ENCODE measurements at regions not wholly inside any gene's neighbourhood (a gene's known extent, or its start where the extent isn't known, plus 50 kb on each side); places are given as distances from the start of the nearest gene placed in this dataset.

DNA sequence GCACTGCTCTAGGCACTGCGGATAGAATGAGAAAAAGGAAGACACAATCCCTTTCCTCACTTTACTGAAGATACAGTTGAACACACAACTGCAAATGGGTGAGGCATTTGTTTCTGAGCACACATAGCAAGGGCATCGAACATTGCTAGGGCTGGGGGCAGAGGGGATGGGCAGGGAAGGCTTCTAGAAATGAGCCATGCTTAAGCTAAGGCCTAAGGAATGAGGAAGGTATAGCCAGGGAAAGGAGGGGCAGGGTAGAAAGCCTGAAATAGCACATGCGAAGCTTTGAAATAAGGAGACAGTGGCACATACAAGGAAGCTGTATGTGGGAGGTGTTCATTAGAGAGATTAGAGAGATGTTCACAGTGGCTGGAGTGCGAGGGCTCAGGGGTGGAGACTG, 92.7 kb downstream of the KIF4B start:
- H3K9me3 ChIP-seq = no peaks in the 10 kb centered on the region
- no peak overlapping the region for H3K4me3 ChIP-seq
- H3K27ac ChIP-seq = no peak overlapping the region
- no peaks in the 10 kb centered on the region for H3K27me3 ChIP-seq
- no peak for TF ChIP-seq EP300 (IDR thresholded peaks at IDR 0.05)
- TF ChIP-seq POLR2A (IDR thresholded peaks at IDR 0.05) = no peak
- TF ChIP-seq POLR2AphosphoS5 (IDR thresholded peaks at IDR 0.05) = no peak
- ATAC-seq (ENCODE audit: low FRiP score in 2 of 2) = no peak
- no peak for DNase-seq
- H3K36me3 ChIP-seq = no peaks in the 10 kb centered on the region
- no peaks in the 10 kb centered on the region for H3K4me1 ChIP-seq
- 82 to 92% methylated on average over 4 of the region's 4 CpGs for WGBS, 2 donors

DNA sequence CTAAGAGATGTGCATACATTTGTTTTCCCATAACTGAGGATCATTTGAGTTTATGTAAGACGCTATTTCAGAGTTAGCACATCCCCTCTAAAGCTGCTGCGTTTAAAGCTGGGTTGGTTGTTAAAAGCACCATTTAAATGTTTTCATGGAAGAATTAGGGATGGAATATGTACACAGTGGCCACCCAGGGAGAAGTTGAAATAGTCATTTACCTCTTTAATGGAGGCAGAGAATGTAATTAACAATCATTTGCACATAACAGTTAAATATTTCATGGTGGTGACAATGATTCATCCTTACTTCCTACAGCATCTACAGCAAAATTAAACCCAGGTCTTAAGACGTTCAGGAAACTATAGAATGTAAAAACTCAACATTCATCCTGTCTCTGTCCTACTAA, 100.3 kb downstream of the KIF4B start:
- 67 to 84% methylated on average over 3 of the region's 3 CpGs for WGBS, 2 donors
- Histone ChIP-seq H3K9me3 (no peaks in the 10 kb centered on the region), H3K27me3 (peaks cover 0 to 2% (median 0%) of the 10 kb centered on the region in 4 donors), H3K36me3 (no peaks in the 10 kb centered on the region), H3K27ac (no peak overlapping the region), H3K4me3 (no peak overlapping the region), H3K4me1 (no peaks in the 10 kb centered on the region)
- no peak for TF ChIP-seq POLR2AphosphoS5 (IDR thresholded peaks at IDR 0.05)
- TF ChIP-seq, protein P1, sequence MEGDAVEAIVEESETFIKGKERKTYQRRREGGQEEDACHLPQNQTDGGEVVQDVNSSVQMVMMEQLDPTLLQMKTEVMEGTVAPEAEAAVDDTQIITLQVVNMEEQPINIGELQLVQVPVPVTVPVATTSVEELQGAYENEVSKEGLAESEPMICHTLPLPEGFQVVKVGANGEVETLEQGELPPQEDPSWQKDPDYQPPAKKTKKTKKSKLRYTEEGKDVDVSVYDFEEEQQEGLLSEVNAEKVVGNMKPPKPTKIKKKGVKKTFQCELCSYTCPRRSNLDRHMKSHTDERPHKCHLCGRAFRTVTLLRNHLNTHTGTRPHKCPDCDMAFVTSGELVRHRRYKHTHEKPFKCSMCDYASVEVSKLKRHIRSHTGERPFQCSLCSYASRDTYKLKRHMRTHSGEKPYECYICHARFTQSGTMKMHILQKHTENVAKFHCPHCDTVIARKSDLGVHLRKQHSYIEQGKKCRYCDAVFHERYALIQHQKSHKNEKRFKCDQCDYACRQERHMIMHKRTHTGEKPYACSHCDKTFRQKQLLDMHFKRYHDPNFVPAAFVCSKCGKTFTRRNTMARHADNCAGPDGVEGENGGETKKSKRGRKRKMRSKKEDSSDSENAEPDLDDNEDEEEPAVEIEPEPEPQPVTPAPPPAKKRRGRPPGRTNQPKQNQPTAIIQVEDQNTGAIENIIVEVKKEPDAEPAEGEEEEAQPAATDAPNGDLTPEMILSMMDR (IDR thresholded peaks at IDR 0.05) = no peak
- no peak for TF ChIP-seq POLR2A (IDR thresholded peaks at IDR 0.05)
- TF ChIP-seq EP300 (IDR thresholded peaks at IDR 0.05) = no peak
- no peak for DNase-seq
- ATAC-seq (ENCODE audit: low FRiP score in 2 of 2) = no peak

DNA sequence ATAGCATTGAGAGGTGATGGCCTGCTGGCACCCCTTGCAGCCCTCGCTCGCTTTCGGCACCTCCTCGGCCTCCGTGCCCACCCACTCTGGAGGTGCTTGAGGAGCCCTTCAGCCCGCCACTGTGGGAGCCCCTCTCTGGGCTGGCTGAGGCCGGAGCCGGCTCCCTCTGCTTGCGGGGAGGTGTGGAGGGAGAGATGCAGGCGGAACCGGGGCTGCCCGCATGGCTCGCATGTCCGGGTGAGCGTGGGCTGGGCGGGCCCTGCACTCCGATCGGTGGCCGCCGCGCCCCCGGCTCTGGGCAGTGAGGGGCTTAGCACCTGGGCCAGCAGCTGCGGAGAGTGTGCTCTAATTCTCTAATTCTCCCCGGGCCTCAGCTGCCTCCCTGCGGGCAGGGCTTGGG, 101.1 kb downstream of the KIF4B start:
- no peaks in the 10 kb centered on the region for H3K36me3 ChIP-seq
- no peaks in the 10 kb centered on the region for H3K9me3 ChIP-seq
- H3K27ac ChIP-seq = no peak overlapping the region
- no peaks in the 10 kb centered on the region for H3K4me1 ChIP-seq
- TF ChIP-seq, protein P1 (IDR thresholded peaks at IDR 0.05) = no peak
- TF ChIP-seq POLR2A (IDR thresholded peaks at IDR 0.05) = no peak
- no peak for TF ChIP-seq POLR2AphosphoS5 (IDR thresholded peaks at IDR 0.05)
- no peak for TF ChIP-seq EP300 (IDR thresholded peaks at IDR 0.05)
- H3K4me3 ChIP-seq = no peak overlapping the region
- peaks cover 0 to 2% (median 0%) of the 10 kb centered on the region in 4 donors for H3K27me3 ChIP-seq
- WGBS, 2 donors = 94 to 100% methylated on average over 5 to 24 of the region's 25 CpGs
- DNase-seq (peak in 1 of 2 donors; percentile 77), ATAC-seq (ENCODE audit: low FRiP score in 2 of 2) (no peak)

DNA sequence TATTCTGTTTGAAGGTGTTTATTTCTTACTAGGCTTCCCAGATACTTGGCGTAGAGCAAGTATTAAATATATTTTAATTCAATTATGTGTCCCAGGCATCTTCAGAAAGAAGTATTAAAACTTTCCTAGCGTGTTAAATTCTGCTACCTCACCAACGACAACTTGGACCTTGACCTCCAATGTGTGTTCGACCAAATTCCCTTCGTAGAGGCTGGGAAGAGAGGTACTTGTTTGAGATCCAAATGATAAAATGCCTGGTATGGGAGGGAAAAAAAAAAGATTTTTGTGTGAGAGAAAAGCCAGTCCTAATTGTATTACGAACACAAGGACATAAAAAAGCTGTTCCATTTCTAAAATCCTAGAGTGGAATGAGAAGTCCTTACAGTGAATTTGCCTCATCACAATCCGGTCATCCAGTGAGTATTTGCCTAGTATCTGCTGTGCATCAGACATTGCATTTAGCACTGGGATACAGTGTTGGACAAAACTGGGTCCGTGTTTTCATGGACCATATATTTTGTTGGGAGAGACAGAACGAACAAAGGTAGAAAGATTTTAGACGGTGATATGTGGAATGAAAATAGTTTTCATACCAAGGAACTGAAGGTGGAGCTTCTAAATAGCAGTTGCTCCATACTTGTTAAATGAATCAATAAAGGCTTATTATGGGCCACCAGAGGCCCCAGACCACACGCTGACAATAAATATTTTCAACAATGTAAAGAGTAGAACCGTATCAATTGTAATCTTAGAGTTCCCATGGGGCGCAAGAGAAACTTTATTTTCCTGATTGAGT, 103.1 kb downstream of the KIF4B start:
- WGBS, 2 donors = 78 to 83% methylated on average over 13 of the region's 13 CpGs

DNA sequence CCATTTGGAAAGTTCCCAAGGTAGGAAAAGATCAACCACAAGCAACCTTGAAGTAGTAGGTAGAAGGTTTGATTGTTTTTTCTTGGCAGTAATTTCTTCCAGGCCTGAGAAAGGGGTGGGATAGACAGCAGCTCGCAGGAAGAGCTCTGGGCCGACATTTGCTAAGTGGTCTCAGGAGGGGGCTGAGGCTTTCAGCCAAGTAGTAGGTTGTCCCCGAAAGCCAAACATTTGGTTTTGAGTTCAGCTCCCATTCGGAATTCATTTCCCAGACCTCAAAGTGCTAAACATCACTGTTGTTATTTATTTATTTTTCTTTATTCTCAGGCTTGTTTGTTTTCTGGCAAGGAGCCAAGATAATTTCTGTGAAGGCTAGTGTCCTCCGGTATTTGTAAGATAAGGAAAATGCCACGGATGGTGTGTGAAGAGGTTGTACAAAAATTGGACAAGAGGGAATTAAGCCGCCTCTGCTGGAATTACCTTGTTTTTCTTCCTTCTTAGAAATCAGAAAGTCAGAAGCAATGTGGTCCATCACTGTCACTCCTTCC, 112.1 kb downstream of the KIF4B start:
- Histone ChIP-seq H3K9me3 (no peaks in the 10 kb centered on the region), H3K4me3 (no peak overlapping the region), H3K27ac (no peak overlapping the region), H3K27me3 (no peaks in the 10 kb centered on the region), H3K4me1 (no peaks in the 10 kb centered on the region), H3K36me3 (no peaks in the 10 kb centered on the region)
- DNase-seq = no peak
- WGBS, 2 donors = 26 to 32% methylated on average over 7 of the region's 7 CpGs
- ATAC-seq (ENCODE audit: low FRiP score in 2 of 2) = no peak
- no peak for TF ChIP-seq EP300 (IDR thresholded peaks at IDR 0.05)
- TF ChIP-seq, protein P1 (IDR thresholded peaks at IDR 0.05) = no peak
- no peak for TF ChIP-seq POLR2AphosphoS5 (IDR thresholded peaks at IDR 0.05)
- TF ChIP-seq POLR2A (IDR thresholded peaks at IDR 0.05) = no peak

More for the DNA sequence above, 103.1 kb downstream of the KIF4B start:
- no peak overlapping the region for H3K27ac ChIP-seq
- TF ChIP-seq POLR2A (IDR thresholded peaks at IDR 0.05) (no peak), EP300 (IDR thresholded peaks at IDR 0.05) (no peak), POLR2AphosphoS5 (IDR thresholded peaks at IDR 0.05) (no peak)
- TF ChIP-seq, protein P1 (IDR thresholded peaks at IDR 0.05) = no peak
- H3K36me3 ChIP-seq = no peaks in the 10 kb centered on the region
- H3K9me3 ChIP-seq = no peaks in the 10 kb centered on the region
- peaks cover 0 to 2% (median 0%) of the 10 kb centered on the region in 4 donors for H3K27me3 ChIP-seq
- no peaks in the 10 kb centered on the region for H3K4me1 ChIP-seq
- DNase-seq = no peak
- no peak overlapping the region for H3K4me3 ChIP-seq
- no peak for ATAC-seq (ENCODE audit: low FRiP score in 2 of 2)
